Activated CD4-positive, alpha-beta T cell treated with anti-CD3 and anti-CD28 coated beads, Interleukin-2, amount 10 ng/mL, durations not matched to agents 24 days and 14 days (primary cell): ENCODE measurements at regions not wholly inside any gene's neighbourhood (a gene's known extent, or its start where the extent isn't known, plus 50 kb on each side); places are given as distances from the start of the nearest gene placed in this dataset.
"Not testable (repeated sequence)": the region's sequence is repeated elsewhere in the genome, so short reads cannot be mapped to it uniquely, and the experiment has no call there.

Experiments used
- DNase-seq: peaks from one replicate; pipeline ENCODE4 v3.0.0; 2022
- H3K27ac Mint-ChIP-seq: one replicate; pipeline ENCODE4 v1.8.0; 2022; ENCODE audit warnings: mild to moderate bottlenecking, mixed read lengths
- H3K27me3 Mint-ChIP-seq: one replicate; pipeline ENCODE4 v1.8.0; 2022; ENCODE audit warnings: mixed read lengths
- H3K36me3 Mint-ChIP-seq: one replicate; pipeline ENCODE4 v1.8.0; 2022; ENCODE audit warnings: low read depth, mild to moderate bottlenecking, mixed read lengths
- H3K4me1 Mint-ChIP-seq: one replicate; pipeline ENCODE4 v1.8.0; 2021; ENCODE audit warnings: mixed read lengths
- H3K4me3 Mint-ChIP-seq: one replicate; pipeline ENCODE4 v1.8.0; 2022; ENCODE audit warnings: mild to moderate bottlenecking, moderate library complexity, mixed read lengths
- H3K9me3 Mint-ChIP-seq: one replicate; pipeline ENCODE4 v1.8.0; 2021; ENCODE audit warnings: mixed read lengths
- intact Hi-C: fragments of 100-400 bp; cut with micrococcal nuclease; formaldehyde crosslinking; loops from one replicate; pipeline ENCODE4 v1.15.1; 2023

- Mint-ChIP-seq H3K4me1 (no peaks in the 10 kb centered on the region), H3K36me3 (no peaks in the 10 kb centered on the region), H3K9me3 (peaks cover 11% of the 10 kb centered on the region), H3K27ac (no peak overlapping the region), H3K4me3 (no peak overlapping the region), H3K27me3 (no peaks in the 10 kb centered on the region)
- intact Hi-C loops = no loop called here
- no peak for DNase-seq
Observed at GRCh38 chr7:51543801-51544553, 227.4 kb upstream of the COBL start.

- H3K36me3 Mint-ChIP-seq, H3K4me3 Mint-ChIP-seq, H3K27me3 Mint-ChIP-seq, intact Hi-C loops, DNase-seq, H3K4me1 Mint-ChIP-seq, H3K27ac Mint-ChIP-seq: not testable (repeated sequence)
- peaks cover 11% of the 10 kb centered on the region for H3K9me3 Mint-ChIP-seq
Observed at GRCh38 chr7:51540906-51541305, 224.3 kb upstream of the COBL start.

- Mint-ChIP-seq H3K4me3 (no peak overlapping the region), H3K4me1 (no peaks in the 10 kb centered on the region), H3K27ac (no peak overlapping the region), H3K36me3 (no peaks in the 10 kb centered on the region), H3K27me3 (no peaks in the 10 kb centered on the region), H3K9me3 (peaks cover 11% of the 10 kb centered on the region)
- intact Hi-C loops = no loop called here
- no peak for DNase-seq
Observed at GRCh38 chr7:51539840-51540239, 223.2 kb upstream of the COBL start.

GRCh38 chr7:51528172-51528571 is 211.6 kb upstream of the COBL start:
- H3K4me1 Mint-ChIP-seq = no peaks in the 10 kb centered on the region
- H3K27me3 Mint-ChIP-seq = no peaks in the 10 kb centered on the region
- H3K4me3 Mint-ChIP-seq = no peak overlapping the region
- intact Hi-C loops = no loop called here
- no peak overlapping the region for H3K27ac Mint-ChIP-seq
- DNase-seq = no peak
- H3K9me3 Mint-ChIP-seq = peaks cover 6% of the 10 kb centered on the region
- no peaks in the 10 kb centered on the region for H3K36me3 Mint-ChIP-seq

- no peak for DNase-seq
- no peaks in the 10 kb centered on the region for H3K4me1 Mint-ChIP-seq
- H3K27ac Mint-ChIP-seq = no peak overlapping the region
- H3K9me3 Mint-ChIP-seq = peaks cover 6% of the 10 kb centered on the region
- H3K36me3 Mint-ChIP-seq = no peaks in the 10 kb centered on the region
- H3K27me3 Mint-ChIP-seq = no peaks in the 10 kb centered on the region
- H3K4me3 Mint-ChIP-seq = no peak overlapping the region
- intact Hi-C loops = no loop called here
Observed at GRCh38 chr7:51521694-51522312, 205.2 kb upstream of the COBL start.

GRCh38 chr7:51521054-51521453 is 204.4 kb upstream of the COBL start:
- Mint-ChIP-seq H3K36me3 (no peaks in the 10 kb centered on the region), H3K27ac (no peak overlapping the region), H3K27me3 (no peaks in the 10 kb centered on the region), H3K9me3 (peaks cover 6% of the 10 kb centered on the region), H3K4me3 (no peak overlapping the region), H3K4me1 (no peaks in the 10 kb centered on the region)
- intact Hi-C loops = no loop called here
- no peak for DNase-seq

GRCh38 chr7:51518646-51519045 is 202.0 kb upstream of the COBL start:
- intact Hi-C loops = no loop called here
- Mint-ChIP-seq H3K27me3 (no peaks in the 10 kb centered on the region), H3K4me3 (no peak overlapping the region), H3K36me3 (no peaks in the 10 kb centered on the region), H3K4me1 (no peaks in the 10 kb centered on the region), H3K9me3 (no peaks in the 10 kb centered on the region), H3K27ac (no peak overlapping the region)
- DNase-seq = no peak

- H3K4me1 Mint-ChIP-seq = no peaks in the 10 kb centered on the region
- intact Hi-C loops = no loop called here
Observed at GRCh38 chr7:51517187-51517586, 200.6 kb upstream of the COBL start.

GRCh38 chr7:51501620-51502019 is 185.0 kb upstream of the COBL start:
- no peak overlapping the region for H3K27ac Mint-ChIP-seq
- intact Hi-C loops = no loop called here
- H3K9me3 Mint-ChIP-seq = no peaks in the 10 kb centered on the region
- no peaks in the 10 kb centered on the region for H3K4me1 Mint-ChIP-seq
- no peak for DNase-seq
- H3K27me3 Mint-ChIP-seq = no peaks in the 10 kb centered on the region
- H3K36me3 Mint-ChIP-seq = no peaks in the 10 kb centered on the region
- no peak overlapping the region for H3K4me3 Mint-ChIP-seq

More at GRCh38 chr7:51517187-51517586, 200.6 kb upstream of the COBL start:
- H3K36me3 Mint-ChIP-seq = no peaks in the 10 kb centered on the region
- DNase-seq = no peak
- H3K27me3 Mint-ChIP-seq = no peaks in the 10 kb centered on the region
- H3K27ac Mint-ChIP-seq = no peak overlapping the region
- no peak overlapping the region for H3K4me3 Mint-ChIP-seq
- H3K9me3 Mint-ChIP-seq = no peaks in the 10 kb centered on the region

- H3K9me3 Mint-ChIP-seq = no peaks in the 10 kb centered on the region
- H3K4me3 Mint-ChIP-seq = no peak overlapping the region
- no peaks in the 10 kb centered on the region for H3K36me3 Mint-ChIP-seq
- H3K27me3 Mint-ChIP-seq = no peaks in the 10 kb centered on the region
- H3K4me1 Mint-ChIP-seq = no peaks in the 10 kb centered on the region
- no peak overlapping the region for H3K27ac Mint-ChIP-seq
- intact Hi-C loops = no loop called here
- no peak for DNase-seq
Observed at GRCh38 chr7:51482976-51483375, 166.4 kb upstream of the COBL start.

GRCh38 chr7:51481421-51481820 is 164.8 kb upstream of the COBL start:
- no peak for DNase-seq
- Mint-ChIP-seq H3K36me3 (no peaks in the 10 kb centered on the region), H3K27ac (no peak overlapping the region), H3K27me3 (no peaks in the 10 kb centered on the region), H3K9me3 (no peaks in the 10 kb centered on the region), H3K4me3 (no peak overlapping the region), H3K4me1 (no peaks in the 10 kb centered on the region)
- intact Hi-C loops = no loop called here

- DNase-seq = no peak
- H3K27ac Mint-ChIP-seq = no peak overlapping the region
- H3K36me3 Mint-ChIP-seq = no peaks in the 10 kb centered on the region
- intact Hi-C loops = no loop called here
- H3K27me3 Mint-ChIP-seq = no peaks in the 10 kb centered on the region
- H3K4me3 Mint-ChIP-seq = no peak overlapping the region
- no peaks in the 10 kb centered on the region for H3K4me1 Mint-ChIP-seq
- no peaks in the 10 kb centered on the region for H3K9me3 Mint-ChIP-seq
Observed at GRCh38 chr7:51477819-51478218, 161.2 kb upstream of the COBL start.

- Mint-ChIP-seq H3K27ac (no peak overlapping the region), H3K9me3 (no peaks in the 10 kb centered on the region), H3K36me3 (no peaks in the 10 kb centered on the region), H3K4me1 (no peaks in the 10 kb centered on the region), H3K27me3 (no peaks in the 10 kb centered on the region), H3K4me3 (no peak overlapping the region)
- no peak for DNase-seq
- intact Hi-C loops = no loop called here
Observed at GRCh38 chr7:51477323-51477722, 160.7 kb upstream of the COBL start.

GRCh38 chr7:51476026-51476425 is 159.4 kb upstream of the COBL start:
- Mint-ChIP-seq H3K27ac (no peak overlapping the region), H3K27me3 (peaks cover 9% of the 10 kb centered on the region), H3K36me3 (no peaks in the 10 kb centered on the region), H3K4me3 (no peak overlapping the region), H3K9me3 (no peaks in the 10 kb centered on the region), H3K4me1 (peaks cover 1% of the 10 kb centered on the region)
- intact Hi-C loops = no loop called here
- no peak for DNase-seq

GRCh38 chr7:51472873-51473272 is 156.3 kb upstream of the COBL start:
- Mint-ChIP-seq H3K4me1 (peaks cover 4% of the 10 kb centered on the region), H3K36me3 (no peaks in the 10 kb centered on the region), H3K9me3 (no peaks in the 10 kb centered on the region), H3K27me3 (peaks cover 19% of the 10 kb centered on the region), H3K27ac (no peak overlapping the region), H3K4me3 (no peak overlapping the region)
- no peak for DNase-seq
- intact Hi-C loops = no loop called here
